ENCODE measurements at regions not wholly inside any gene's neighbourhood (a gene's known extent, or its start where the extent isn't known, plus 50 kb on each side); places are given as distances from the start of the nearest gene placed in this dataset.

GRCh38 chr16:55014022-55014421, 83.4 kb downstream of the IRX5 start:
- TF ChIP-seq SP1 (IDR thresholded peaks at IDR 0.05) (no peak), TARDBP (IDR thresholded peaks at IDR 0.05) (no peak), FOXK2 (IDR thresholded peaks at IDR 0.05) (no peak), BHLHE40 (IDR thresholded peaks at IDR 0.05; ENCODE audit: borderline replicate concordance) (no peak), FOXA1 (IDR thresholded peaks at IDR 0.05) (no peak), NFRKB (IDR thresholded peaks at IDR 0.05) (no peak), L3MBTL2 (conservative IDR thresholded peaks at IDR 0.05) (no peak)

All from HEK293T (cell line).